Smooth muscle cell (in vitro differentiated cells): ENCODE measurements at regions not wholly inside any gene's neighbourhood (a gene's known extent, or its start where the extent isn't known, plus 50 kb on each side); places are given as distances from the start of the nearest gene placed in this dataset.

Source experiments
- DNase-seq: peaks from one replicate; lab custom pipeline; 2025; ENCODE audit not compliant: unreplicated experiment; lab: John Stamatoyannopoulos, UW
- H2AFZ ChIP-seq: fragments of 200-600 bp; sonication (generic); 2 replicates; pipeline ENCODE4 v1.6.0; 2016; ENCODE audit warnings: antibody characterized with exemption, low read depth, mild to moderate bottlenecking
- H3F3A ChIP-seq: fragments of 200-600 bp; sonication (generic); 2 replicates; pipeline ENCODE4 v1.6.0; 2017; ENCODE audit warnings: antibody characterized with exemption, low read depth
- H3K27ac ChIP-seq: fragments of 200-600 bp; sonication (generic); 2 replicates; pipeline ENCODE4 v1.5.1; 2016; ENCODE audit warnings: low read depth, mild to moderate bottlenecking
- H3K27me3 ChIP-seq: fragments of 200-600 bp; sonication (generic); 2 replicates; pipeline ENCODE4 v1.6.1; 2016; ENCODE audit warnings: low read depth, mild to moderate bottlenecking
- H3K36me3 ChIP-seq: fragments of 200-600 bp; sonication (generic); 2 replicates; pipeline ENCODE4 v1.5.1; 2016; ENCODE audit warnings: low read depth
- H3K4me1 ChIP-seq: fragments of 200-600 bp; sonication (generic); 2 replicates; pipeline ENCODE4 v1.5.1; 2016; ENCODE audit warnings: low read depth
- H3K4me2 ChIP-seq: fragments of 200-600 bp; sonication (generic); 2 replicates; pipeline ENCODE4 v1.6.0; 2016; ENCODE audit warnings: mild to moderate bottlenecking
- H3K4me3 ChIP-seq: fragments of 200-600 bp; sonication (generic); 2 replicates; pipeline ENCODE4 v1.5.1; 2016; ENCODE audit warnings: mild to moderate bottlenecking
- H3K79me2 ChIP-seq: fragments of 200-600 bp; sonication (generic); 2 replicates; pipeline ENCODE4 v1.6.0; 2016; ENCODE audit warnings: low read depth, mild to moderate bottlenecking
- H3K9ac ChIP-seq: fragments of 200-600 bp; sonication (generic); 2 replicates; pipeline ENCODE4 v1.6.0; 2016; ENCODE audit warnings: low read depth
- H3K9me3 ChIP-seq: fragments of 200-600 bp; sonication (generic); replicated peaks from 2 replicates; pipeline ENCODE4 v1.5.1; 2016; ENCODE audit warnings: low read depth
- H4K20me1 ChIP-seq: fragments of 200-600 bp; sonication (generic); 2 replicates; pipeline ENCODE4 v1.6.0; 2016; ENCODE audit warnings: low read depth
- WGBS: methylation state at CpG from one replicate; pipeline ENCODE4 v1.1.7; 2016; ENCODE audit warnings: low lambda C conversion rate; 5-methylcytosine and 5-hydroxymethylcytosine counted together
- TF ChIP-seq, protein P1 (sequence below): fragments of 200-600 bp; sonication (generic); IDR thresholded peaks from 2 replicates; pipeline ENCODE4 v1.5.1; 2017; ENCODE audit warnings: borderline replicate concordance, mild to moderate bottlenecking, antibody characterized with exemption; ENCODE audit not compliant: insufficient read depth, poor library complexity, severe bottlenecking

DNA sequence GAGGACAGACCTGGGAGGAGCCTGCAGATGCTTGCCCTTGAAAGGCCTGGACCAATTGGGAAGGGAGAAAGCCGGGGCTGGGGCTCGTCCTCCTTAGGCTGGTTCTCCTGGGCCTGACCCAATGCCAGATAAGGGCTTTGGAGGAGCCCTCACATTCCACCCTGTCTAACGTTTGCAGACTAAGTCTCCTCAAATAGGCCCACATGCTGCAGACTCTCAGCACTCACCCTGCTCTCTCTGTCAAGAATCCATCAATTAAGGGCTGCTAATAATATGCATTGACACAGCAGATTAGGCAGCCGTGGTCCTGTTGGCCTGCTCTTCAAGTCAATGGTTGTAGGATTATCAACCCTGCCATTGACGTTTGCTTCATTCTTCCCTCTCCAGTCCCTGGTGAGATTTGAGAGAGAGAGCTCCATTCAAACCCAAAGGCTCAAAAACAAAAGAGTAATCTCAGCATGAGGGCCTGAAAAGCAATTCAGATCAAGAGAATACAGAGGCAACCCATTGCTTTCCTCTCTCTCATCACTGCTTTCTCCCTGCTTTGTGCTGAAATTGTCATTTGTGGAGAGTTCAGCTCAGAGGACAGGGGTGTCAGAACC is 167.6 kb downstream of the INSIG2 start:
- H3K9ac ChIP-seq: no peak overlapping the region
- H3K4me1 ChIP-seq: peaks cover 9% of the 10 kb centered on the region
- TF ChIP-seq, protein P1, sequence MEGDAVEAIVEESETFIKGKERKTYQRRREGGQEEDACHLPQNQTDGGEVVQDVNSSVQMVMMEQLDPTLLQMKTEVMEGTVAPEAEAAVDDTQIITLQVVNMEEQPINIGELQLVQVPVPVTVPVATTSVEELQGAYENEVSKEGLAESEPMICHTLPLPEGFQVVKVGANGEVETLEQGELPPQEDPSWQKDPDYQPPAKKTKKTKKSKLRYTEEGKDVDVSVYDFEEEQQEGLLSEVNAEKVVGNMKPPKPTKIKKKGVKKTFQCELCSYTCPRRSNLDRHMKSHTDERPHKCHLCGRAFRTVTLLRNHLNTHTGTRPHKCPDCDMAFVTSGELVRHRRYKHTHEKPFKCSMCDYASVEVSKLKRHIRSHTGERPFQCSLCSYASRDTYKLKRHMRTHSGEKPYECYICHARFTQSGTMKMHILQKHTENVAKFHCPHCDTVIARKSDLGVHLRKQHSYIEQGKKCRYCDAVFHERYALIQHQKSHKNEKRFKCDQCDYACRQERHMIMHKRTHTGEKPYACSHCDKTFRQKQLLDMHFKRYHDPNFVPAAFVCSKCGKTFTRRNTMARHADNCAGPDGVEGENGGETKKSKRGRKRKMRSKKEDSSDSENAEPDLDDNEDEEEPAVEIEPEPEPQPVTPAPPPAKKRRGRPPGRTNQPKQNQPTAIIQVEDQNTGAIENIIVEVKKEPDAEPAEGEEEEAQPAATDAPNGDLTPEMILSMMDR: no peak
- no peaks in the 10 kb centered on the region for H4K20me1 ChIP-seq
- no peak overlapping the region for H3K27ac ChIP-seq
- H3K27me3 ChIP-seq: no peaks in the 10 kb centered on the region
- H3K4me3 ChIP-seq: no peak overlapping the region
- 62% methylated on average over 5 of the region's 5 CpGs for WGBS
- no peak overlapping the region for H3K4me2 ChIP-seq
- H3K36me3 ChIP-seq: no peaks in the 10 kb centered on the region
- DNase-seq: no peak
- no peaks in the 10 kb centered on the region for H3F3A ChIP-seq
- H2AFZ ChIP-seq: no peak overlapping the region
- no peaks in the 10 kb centered on the region for H3K9me3 ChIP-seq
- H3K79me2 ChIP-seq: no peaks in the 10 kb centered on the region

DNA sequence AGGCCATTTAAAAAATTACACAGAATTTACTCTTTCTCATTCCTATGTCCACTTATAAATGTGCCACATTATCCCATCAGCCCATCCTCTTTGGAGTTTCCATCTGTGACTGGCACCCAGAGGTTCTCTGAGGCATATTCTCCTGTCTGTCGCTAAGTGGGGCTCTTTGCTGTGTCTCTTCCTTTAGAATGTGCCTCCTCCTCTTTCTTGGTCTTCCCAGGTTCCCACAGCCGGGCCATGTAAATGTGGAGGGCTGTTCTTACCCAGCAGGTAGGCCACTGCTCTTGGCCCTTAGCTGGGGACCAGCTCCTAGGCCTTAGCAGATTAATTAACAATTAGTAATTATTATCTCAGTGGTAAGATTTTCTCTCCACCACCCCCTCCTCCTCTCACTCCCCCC is 167.0 kb downstream of the INSIG2 start:
- H2AFZ ChIP-seq: no peak overlapping the region
- no peaks in the 10 kb centered on the region for H3K9me3 ChIP-seq
- WGBS: 86% methylated on average over 2 of the region's 2 CpGs
- peaks cover 11% of the 10 kb centered on the region for H3K4me1 ChIP-seq
- H3F3A ChIP-seq: no peaks in the 10 kb centered on the region
- no peak for DNase-seq
- TF ChIP-seq, protein P1: no peak
- H3K9ac ChIP-seq: no peak overlapping the region
- H3K79me2 ChIP-seq: no peaks in the 10 kb centered on the region
- H3K36me3 ChIP-seq: no peaks in the 10 kb centered on the region
- no peak overlapping the region for H3K4me3 ChIP-seq
- H4K20me1 ChIP-seq: no peaks in the 10 kb centered on the region
- H3K27ac ChIP-seq: no peak overlapping the region
- no peaks in the 10 kb centered on the region for H3K27me3 ChIP-seq
- H3K4me2 ChIP-seq: no peak overlapping the region

DNA sequence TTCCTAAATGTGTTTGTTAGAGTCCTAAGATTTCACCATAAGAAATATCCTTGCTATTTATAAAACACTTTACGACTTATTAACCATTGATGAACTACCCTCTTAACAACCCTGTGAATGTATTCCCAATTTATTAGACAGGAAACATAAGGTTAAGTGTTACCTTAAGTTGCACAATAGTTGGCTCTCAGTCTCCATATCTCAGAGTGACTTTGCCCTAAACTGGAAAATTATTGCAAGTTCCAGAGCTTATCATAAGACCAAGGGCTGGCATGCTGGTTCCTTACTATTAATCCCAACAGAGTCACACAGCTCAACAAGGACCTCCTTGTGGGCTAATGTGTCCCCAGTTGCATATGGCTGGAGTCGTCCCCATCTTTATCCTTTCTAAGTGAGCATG is 165.8 kb downstream of the INSIG2 start:
- H2AFZ ChIP-seq: no peak overlapping the region
- TF ChIP-seq, protein P1: no peak
- 91% methylated on average over 2 of the region's 2 CpGs for WGBS

DNA sequence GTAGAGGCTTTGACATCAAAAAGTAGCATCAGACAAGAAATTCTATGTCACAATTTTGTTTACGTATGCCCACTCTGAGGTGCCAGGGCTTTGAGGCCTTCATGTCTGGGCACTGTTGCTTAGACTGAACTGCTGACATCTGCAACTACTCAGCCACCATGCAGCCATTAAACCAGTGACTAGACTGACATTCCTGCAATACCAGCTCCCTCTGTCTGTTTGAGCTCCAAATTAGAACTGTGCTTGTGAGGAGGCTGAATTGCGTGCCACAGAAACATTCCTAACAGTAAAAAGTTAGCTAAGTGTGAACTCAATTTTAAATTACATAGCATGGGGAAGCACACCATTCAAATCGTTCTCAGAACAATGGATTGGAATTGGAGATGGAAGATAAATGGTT is 163.2 kb downstream of the INSIG2 start:
- Histone ChIP-seq H3K36me3 (no peaks in the 10 kb centered on the region), H3K4me2 (peak overlapping the region; percentile 17), H4K20me1 (no peaks in the 10 kb centered on the region), H2AFZ (no peak overlapping the region), H3K4me3 (no peak overlapping the region), H3K9me3 (no peaks in the 10 kb centered on the region), H3K27ac (peak overlapping the region; percentile 60), H3K4me1 (peaks cover 11% of the 10 kb centered on the region), H3K79me2 (no peaks in the 10 kb centered on the region), H3K27me3 (no peaks in the 10 kb centered on the region), H3F3A (no peaks in the 10 kb centered on the region), H3K9ac (no peak overlapping the region)
- 24% methylated on average over 3 of the region's 3 CpGs for WGBS
- TF ChIP-seq, protein P1: no peak
- no peak for DNase-seq

More for the DNA sequence above, 165.8 kb downstream of the INSIG2 start:
- H3K4me2 ChIP-seq: no peak overlapping the region
- no peaks in the 10 kb centered on the region for H4K20me1 ChIP-seq
- H3K36me3 ChIP-seq: no peaks in the 10 kb centered on the region
- no peak for DNase-seq
- no peak overlapping the region for H3K9ac ChIP-seq
- peaks cover 11% of the 10 kb centered on the region for H3K4me1 ChIP-seq
- H3K4me3 ChIP-seq: no peak overlapping the region
- no peaks in the 10 kb centered on the region for H3F3A ChIP-seq
- no peaks in the 10 kb centered on the region for H3K27me3 ChIP-seq
- H3K79me2 ChIP-seq: no peaks in the 10 kb centered on the region
- no peaks in the 10 kb centered on the region for H3K9me3 ChIP-seq
- H3K27ac ChIP-seq: no peak overlapping the region
